ENCODE measurements at regions not wholly inside any gene's neighbourhood (a gene's known extent, or its start where the extent isn't known, plus 50 kb on each side); places are given as distances from the start of the nearest gene placed in this dataset.

GRCh38 chr10:74770400-74770799 is 56.0 kb upstream of the KAT6B start:
- H3K4me3 ChIP-seq = no peak overlapping the region
- H3K9me3 ChIP-seq (replicated peaks; ENCODE audit: control insufficient read depth, insufficient read depth, low read length) = no peaks in the 10 kb centered on the region
- no TSS peak for BruUV-seq (replicated peaks)
- no peak overlapping the region for H3K4me2 ChIP-seq (ENCODE audit: control insufficient read depth, insufficient read depth)
- H3K27me3 ChIP-seq (replicated peaks in 1 of 2; ENCODE audit: control insufficient read depth in 2 of 2, insufficient read depth in 2 of 2, low read length in 1 of 2) = no peaks in the 10 kb centered on the region
- ChIA-PET RAD21 (ENCODE audit: unreplicated experiment) (no interaction called here), POLR2A (interaction anchor here (0.5 kb wide), 1 partner anchor 595 kb away, joined by 6 read pairs; no protein-coding TSS in a partner anchor), SMC1A (ENCODE audit: uncharacterized antibody, unreplicated experiment) (interaction anchor here (0.6 to 1.1 kb wide), 3 partner anchors 13 to 273 kb away, joined by 3 read pairs; no protein-coding TSS in a partner anchor), CTCF (interaction anchor here (0.6 to 1.1 kb wide), 2 partner anchors 31 to 251 kb away, joined by 3 to 4 read pairs; no protein-coding TSS in a partner anchor)
- H3K36me3 ChIP-seq (ENCODE audit: control insufficient read depth in 2 of 2, insufficient read depth in 2 of 2, low read length in 1 of 2) = no peaks in the 10 kb centered on the region
- no peaks in the 10 kb centered on the region for H3K4me1 ChIP-seq (ENCODE audit: control insufficient read depth, insufficient read depth, low read length)
- in situ Hi-C loops (cut with MboI) = no loop called here
- no peaks in the 10 kb centered on the region for H4K20me1 ChIP-seq (ENCODE audit: control insufficient read depth, insufficient read depth)
- FAIRE-seq (no peak), DNase-seq (ENCODE audit: low read depth, low spot score) (no peak), ATAC-seq (no peak)
- no peak for TF ChIP-seq ZBTB33 (IDR thresholded peaks at IDR 0.05)
- peak; percentile 45 for TF ChIP-seq PKNOX1 (IDR thresholded peaks at IDR 0.05)
- no peak overlapping the region for H2AFZ ChIP-seq (ENCODE audit: control insufficient read depth, low read depth, low read length)
- intact Hi-C loops (cut with micrococcal nuclease; ENCODE audit: unreplicated experiment) = no loop called here
- no peak overlapping the region for H3K27ac ChIP-seq (ENCODE audit: control insufficient read depth, insufficient read depth)
- no peaks in the 10 kb centered on the region for H3K79me2 ChIP-seq (ENCODE audit: control insufficient read depth, insufficient read depth, low read length)
- no peak overlapping the region for H3K9ac ChIP-seq (ENCODE audit: control insufficient read depth, insufficient read depth, low read length)

GRCh38 chr10:74771054-74771453 is 55.3 kb upstream of the KAT6B start:
- SMC1A ChIA-PET (ENCODE audit: uncharacterized antibody, unreplicated experiment) = interaction anchor here (0.6 to 1.2 kb wide), 4 partner anchors 20 to 351 kb away, joined by 3 to 5 read pairs (median 4); no protein-coding TSS in a partner anchor
- POLR2A ChIA-PET = interaction anchor here (0.7 kb wide), 2 partner anchors 514 to 519 kb away, joined by 6 read pairs; no protein-coding TSS in a partner anchor
- in situ Hi-C loops (cut with MboI) = no loop called here

More at GRCh38 chr10:74771054-74771453, 55.3 kb upstream of the KAT6B start:
- Histone ChIP-seq H3K9ac (ENCODE audit: control insufficient read depth, insufficient read depth, low read length) (no peak overlapping the region), H3K9me3 (replicated peaks; ENCODE audit: control insufficient read depth, insufficient read depth, low read length) (no peaks in the 10 kb centered on the region), H3K4me2 (ENCODE audit: control insufficient read depth, insufficient read depth) (no peak overlapping the region), H3K4me3 (no peak overlapping the region), H3K27ac (ENCODE audit: control insufficient read depth, insufficient read depth) (no peak overlapping the region), H3K27me3 (replicated peaks in 1 of 2; ENCODE audit: control insufficient read depth in 2 of 2, insufficient read depth in 2 of 2, low read length in 1 of 2) (no peaks in the 10 kb centered on the region), H3K79me2 (ENCODE audit: control insufficient read depth, insufficient read depth, low read length) (no peaks in the 10 kb centered on the region), H3K36me3 (ENCODE audit: control insufficient read depth in 2 of 2, insufficient read depth in 2 of 2, low read length in 1 of 2) (no peaks in the 10 kb centered on the region), H4K20me1 (ENCODE audit: control insufficient read depth, insufficient read depth) (no peaks in the 10 kb centered on the region), H3K4me1 (ENCODE audit: control insufficient read depth, insufficient read depth, low read length) (no peaks in the 10 kb centered on the region), H2AFZ (ENCODE audit: control insufficient read depth, low read depth, low read length) (no peak overlapping the region; the same call in 1 of the 2 replicates)
- FAIRE-seq (no peak), ATAC-seq (no peak), DNase-seq (ENCODE audit: low read depth, low spot score) (no peak)
- BruUV-seq (replicated peaks) = no TSS peak
- ChIA-PET RAD21 (ENCODE audit: unreplicated experiment) (no interaction called here), CTCF (interaction anchor here (1.1 kb wide), 2 partner anchors 32 to 251 kb away, joined by 4 to 5 read pairs; no protein-coding TSS in a partner anchor)
- TF ChIP-seq EP300 (IDR thresholded peaks at IDR 0.05; ENCODE audit: borderline replicate concordance in 1 of 2, control insufficient read depth in 1 of 2, low read depth in 2 of 2, low read length in 2 of 2) = no peak
- TF ChIP-seq CBFB (IDR thresholded peaks at IDR 0.05; ENCODE audit: low read depth) = no peak
- no peak for TF ChIP-seq SMC3 (IDR thresholded peaks at IDR 0.05; ENCODE audit: borderline replicate concordance, low read length)
- no peak for TF ChIP-seq MLLT1 (IDR thresholded peaks at IDR 0.05)
- TF ChIP-seq EZH2 (IDR thresholded peaks at IDR 0.05; ENCODE audit: borderline replicate concordance, control insufficient read depth, low read depth, low read length) = no peak
- TF ChIP-seq CBX5 (IDR thresholded peaks at IDR 0.05; ENCODE audit: low read depth) = no peak
- intact Hi-C loops (cut with micrococcal nuclease; ENCODE audit: unreplicated experiment) = no loop called here
- 46% methylated on average over 5 of the region's 6 CpGs for WGBS (ENCODE audit: insufficient coverage, insufficient replicate concordance, low lambda C conversion rate, missing lambda C conversion rate)

Data from GM12878 (cell line).